Right forelimb (tissue), 1 donor: ENCODE measurements at regions not wholly inside any gene's neighbourhood (a gene's known extent, or its start where the extent isn't known, plus 50 kb on each side); places are given as distances from the start of the nearest gene placed in this dataset.
"Not testable (repeated sequence)": the region's sequence is repeated elsewhere in the genome, so short reads cannot be mapped to it uniquely, and the experiment has no call there.

Experiments
- DNase-seq: peaks from one replicate; pipeline ENCODE4 v3.0.0-alpha.2; 2018

- DNase-seq = no peak
These were observed 692.9 kb upstream of the EEF2KMT start for GRCh38 chr16:5790512-5790911.

- DNase-seq = no peak
These were observed 691.4 kb upstream of the EEF2KMT start for GRCh38 chr16:5789033-5789432.

- no peak for DNase-seq
These were observed 683.8 kb upstream of the EEF2KMT start for GRCh38 chr16:5781436-5781835.

- DNase-seq = no peak
These were observed 679.3 kb upstream of the EEF2KMT start for GRCh38 chr16:5776876-5777275.

- no peak for DNase-seq
These were observed 678.3 kb upstream of the EEF2KMT start for GRCh38 chr16:5775916-5776315.

- no peak for DNase-seq
These were observed 672.5 kb upstream of the EEF2KMT start for GRCh38 chr16:5770118-5770517.

- no peak for DNase-seq
These were observed 671.9 kb upstream of the EEF2KMT start for GRCh38 chr16:5769513-5769912.

- no peak for DNase-seq
These were observed 670.9 kb upstream of the EEF2KMT start for GRCh38 chr16:5768445-5768844.

- DNase-seq = no peak
These were observed 665.6 kb upstream of the EEF2KMT start for GRCh38 chr16:5763176-5763575.

- DNase-seq = no peak
These were observed 664.8 kb upstream of the EEF2KMT start for GRCh38 chr16:5762362-5762761.

- no peak for DNase-seq
These were observed 664.0 kb upstream of the EEF2KMT start for GRCh38 chr16:5761592-5761991.

- DNase-seq = no peak
These were observed 660.7 kb upstream of the EEF2KMT start for GRCh38 chr16:5758281-5758680.

- DNase-seq = no peak
These were observed 659.4 kb upstream of the EEF2KMT start for GRCh38 chr16:5756969-5757368.

- DNase-seq = no peak
These were observed 655.8 kb upstream of the EEF2KMT start for GRCh38 chr16:5753381-5753780.

- no peak for DNase-seq
These were observed 653.6 kb upstream of the EEF2KMT start for GRCh38 chr16:5751216-5751615.

GRCh38 chr16:5750439-5750838 is 652.8 kb upstream of the EEF2KMT start:
- DNase-seq = not testable (repeated sequence)

- DNase-seq = no peak
These were observed 641.0 kb upstream of the EEF2KMT start for GRCh38 chr16:5738586-5738985.

- no peak for DNase-seq
These were observed 638.8 kb upstream of the EEF2KMT start for GRCh38 chr16:5736209-5736930.

GRCh38 chr16:5735444-5735843 is 637.8 kb upstream of the EEF2KMT start:
- no peak for DNase-seq

GRCh38 chr16:5730783-5731182 is 633.2 kb upstream of the EEF2KMT start:
- DNase-seq = no peak

GRCh38 chr16:5722116-5722619 is 624.6 kb upstream of the EEF2KMT start:
- DNase-seq = no peak

GRCh38 chr16:5715155-5715554 is 617.6 kb upstream of the EEF2KMT start:
- DNase-seq = no peak

- no peak for DNase-seq
These were observed 612.3 kb upstream of the EEF2KMT start for GRCh38 chr16:5709889-5710288.

- DNase-seq = no peak
These were observed 608.6 kb upstream of the EEF2KMT start for GRCh38 chr16:5706211-5706610.

GRCh38 chr16:5704271-5704670 is 606.7 kb upstream of the EEF2KMT start:
- no peak for DNase-seq
